A549 (cell line): ENCODE measurements at regions not wholly inside any gene's neighbourhood (a gene's known extent, or its start where the extent isn't known, plus 50 kb on each side); places are given as distances from the start of the nearest gene placed in this dataset.

ENCODE experiments used
- ATAC-seq, 2 experiments: fragments of 200-7000 bp in 1 of 2; fragments of >200 bp in 1 of 2; cut with Nextera tagmentation in 1 of 2; cut with Tn5 transposase in 1 of 2; 3 replicates each; pipeline versions ENCODE4 v1.8.0 to v1.9.1; 2018 to 2020; ENCODE audit warnings: mild to moderate bottlenecking in 1 of 2, moderate library complexity in 1 of 2
- CTCF ChIA-PET: fragments of 300-600 bp; sonication (Branson Sonifier 250); formaldehyde crosslinking; extraction: SDS; loops from one replicate; lab custom pipeline; 2021; ENCODE audit warnings: antibody characterized with exemption, inconsistent platforms; lab: Yijun Ruan, JAX
- POLR2A ChIA-PET: fragments of 350-600 bp; formaldehyde crosslinking; extraction: SDS; loops from one replicate; lab custom pipeline; 2021; ENCODE audit warnings: antibody characterized with exemption, inconsistent platforms; lab: Yijun Ruan, JAX
- DNase-seq, 2 experiments: peaks; one replicate each; pipeline versions ENCODE4 v3.0.0 to v3.0.0-alpha.2; 2011 to 2016; ENCODE audit warnings: low read depth in 1 of 2, low spot score in 1 of 2
- FAIRE-seq: peaks from 2 replicates; lab custom pipeline; 2011; peaks lifted over from hg19 to GRCh38; lab: Jason Lieb, UNC
- H3K27ac ChIP-seq, 2 experiments: fragments of >200 bp; sonication (Bioruptor Twin); formaldehyde crosslinking; 3 replicates each; pipeline ENCODE4 v1.5.1; 2016 to 2017
- H3K4me1 ChIP-seq: fragments of >200 bp; sonication (Bioruptor Twin); formaldehyde crosslinking; 3 replicates; pipeline ENCODE4 v1.6.1; 2016
- H3K4me2 ChIP-seq: fragments of >200 bp; sonication (Bioruptor Twin); formaldehyde crosslinking; 3 replicates; pipeline ENCODE4 v1.6.1; 2016
- H3K4me3 ChIP-seq: fragments of >200 bp; sonication (Bioruptor Twin); formaldehyde crosslinking; 3 replicates; pipeline ENCODE4 v1.5.1; 2016
- H3K9me3 ChIP-seq: fragments of >200 bp; sonication (Bioruptor Twin); formaldehyde crosslinking; 3 replicates; pipeline ENCODE4 v1.6.1; 2016
- BHLHE40 ChIP-seq: IDR thresholded peaks from 2 replicates; pipeline ENCODE4 v1.6.1; 2012; ENCODE audit warnings: low read depth, low read length, inconsistent platforms
- CBX2 ChIP-seq: fragments of 200-600 bp; sonication (generic); IDR thresholded peaks from 2 replicates; pipeline ENCODE4 v1.6.1; 2016; ENCODE audit warnings: low read depth, mild to moderate bottlenecking, borderline replicate concordance
- CEBPB ChIP-seq, 2 experiments: fragments of >200 bp in 1 of 2; sonication (Bioruptor Twin) in 1 of 2; formaldehyde crosslinking in 1 of 2; IDR thresholded peaks; 2 replicates each; pipeline ENCODE4 v1.6.1; 2012 to 2016
- CHD2 ChIP-seq: fragments of 150-350 bp; IDR thresholded peaks from 2 replicates; pipeline ENCODE4 v1.6.1; 2014; ENCODE audit warnings: low read length; ENCODE audit not compliant: partially characterized antibody
- EHF ChIP-seq: fragments of 250-450 bp; sonication (Bioruptor Pico); IDR thresholded peaks from 2 replicates; pipeline ENCODE4 v1.5.0; 2020; ENCODE audit warnings: mild to moderate bottlenecking
- EHMT2 ChIP-seq: fragments of 200-600 bp; sonication (generic); IDR thresholded peaks from 2 replicates; pipeline ENCODE4 v1.6.1; 2016; ENCODE audit warnings: antibody characterized with exemption, low read depth, mild to moderate bottlenecking, moderate library complexity
- ESRRA ChIP-seq: fragments of 150-350 bp; IDR thresholded peaks from 2 replicates; pipeline ENCODE4 v1.6.1; 2014; ENCODE audit warnings: mild to moderate bottlenecking, low read length, borderline replicate concordance
- FOSL2 ChIP-seq, 2 experiments: fragments of 450-650 bp in 1 of 2; fragments of >200 bp in 1 of 2; sonication (Bioruptor Twin) in 1 of 2; formaldehyde crosslinking; IDR thresholded peaks; 2 replicates each; pipeline versions ENCODE4 v1.5.0 to v1.6.1; 2016 to 2020; ENCODE audit warnings: mild to moderate bottlenecking in 1 of 2, moderate library complexity in 1 of 2
- FOXS1 ChIP-seq: fragments of 250-450 bp; sonication (Bioruptor Pico); IDR thresholded peaks from 2 replicates; pipeline ENCODE4 v1.5.0; 2020; ENCODE audit warnings: mild to moderate bottlenecking, moderate library complexity
- GATA3 ChIP-seq: IDR thresholded peaks from 2 replicates; pipeline ENCODE4 v1.6.1; 2012; ENCODE audit warnings: borderline replicate concordance
- HEYL ChIP-seq: fragments of 250-450 bp; sonication (Bioruptor Pico); IDR thresholded peaks from 2 replicates; pipeline ENCODE4 v1.8.0; 2021; ENCODE audit warnings: mild to moderate bottlenecking, moderate library complexity
- HOXB13 ChIP-seq: fragments of 250-450 bp; sonication (Bioruptor Pico); IDR thresholded peaks from 2 replicates; pipeline ENCODE4 v1.5.0; 2020; ENCODE audit warnings: low read depth, mild to moderate bottlenecking, moderate library complexity
- KDM1A ChIP-seq: fragments of 200-600 bp; sonication (generic); IDR thresholded peaks from 2 replicates; pipeline ENCODE4 v1.6.1; 2016; ENCODE audit warnings: low read depth, mild to moderate bottlenecking
- KDM5A ChIP-seq: fragments of 200-600 bp; sonication (generic); IDR thresholded peaks from 2 replicates; pipeline ENCODE4 v1.6.1; 2016; ENCODE audit warnings: antibody characterized with exemption, mild to moderate bottlenecking
- NPAS2 ChIP-seq: fragments of 250-450 bp; sonication (Bioruptor Pico); IDR thresholded peaks from 2 replicates; pipeline ENCODE4 v1.8.0; 2022; ENCODE audit warnings: mild to moderate bottlenecking, moderate library complexity, borderline replicate concordance
- PHF8 ChIP-seq: fragments of 200-600 bp; sonication (generic); IDR thresholded peaks from 2 replicates; pipeline ENCODE4 v1.6.1; 2016; ENCODE audit warnings: low read depth, mild to moderate bottlenecking, antibody characterized with exemption, moderate library complexity, borderline replicate concordance
- POLR2A ChIP-seq: IDR thresholded peaks from 2 replicates; pipeline ENCODE4 v1.6.1; 2012; ENCODE audit warnings: mild to moderate bottlenecking, low read length
- POLR2AphosphoS2 ChIP-seq: conservative IDR thresholded peaks from 2 replicates; pipeline ENCODE4 v1.6.1; 2012; ENCODE audit warnings: low read length, improper control_type of control experiment, inconsistent platforms
- RAD21 ChIP-seq, 2 experiments: fragments of >200 bp in 1 of 2; sonication (Bioruptor Twin) in 1 of 2; formaldehyde crosslinking in 1 of 2; IDR thresholded peaks in 1 of 2; conservative IDR thresholded peaks in 1 of 2; 2 replicates in 1 of 2; 3 replicates in 1 of 2; pipeline ENCODE4 v1.6.1; 2012 to 2018; ENCODE audit warnings: inconsistent platforms in 1 of 2
- RARB ChIP-seq: fragments of 250-450 bp; sonication (Bioruptor Pico); IDR thresholded peaks from 2 replicates; pipeline ENCODE4 v1.8.0; 2021; ENCODE audit warnings: mild to moderate bottlenecking, moderate library complexity
- RCOR1 ChIP-seq: fragments of 150-350 bp; IDR thresholded peaks from 2 replicates; pipeline ENCODE4 v1.6.1; 2014; ENCODE audit warnings: antibody characterized with exemption, low read length, low read depth
- RFX5 ChIP-seq: fragments of 450-650 bp; IDR thresholded peaks from 2 replicates; pipeline ENCODE4 v1.7.1; 2014; ENCODE audit warnings: antibody characterized with exemption, mild to moderate bottlenecking, moderate library complexity
- SMC3 ChIP-seq: fragments of >200 bp; sonication (Bioruptor Twin); formaldehyde crosslinking; IDR thresholded peaks from 3 replicates; pipeline ENCODE4 v1.6.1; 2018; ENCODE audit warnings: inconsistent platforms
- SREBF2 ChIP-seq: fragments of 450-650 bp; IDR thresholded peaks from 2 replicates; pipeline ENCODE4 v1.6.1; 2014; ENCODE audit warnings: mild to moderate bottlenecking, moderate library complexity
- USF2 ChIP-seq: fragments of 450-650 bp; IDR thresholded peaks from 2 replicates; pipeline ENCODE4 v1.6.1; 2014; ENCODE audit warnings: antibody characterized with exemption
- ZC3H11A ChIP-seq: fragments of 450-650 bp; IDR thresholded peaks from 2 replicates; pipeline ENCODE4 v1.6.1; 2014; ENCODE audit warnings: antibody characterized with exemption, mild to moderate bottlenecking
- ZNF302 ChIP-seq: fragments of 250-450 bp; sonication (Bioruptor Pico); IDR thresholded peaks from 2 replicates; pipeline ENCODE4 v1.9.0; 2021; ENCODE audit warnings: inconsistent platforms, mild to moderate bottlenecking, moderate library complexity
- ZSCAN20 ChIP-seq: fragments of 250-450 bp; sonication (Bioruptor Pico); IDR thresholded peaks from 2 replicates; pipeline ENCODE4 v1.8.0; 2022; ENCODE audit warnings: mild to moderate bottlenecking, moderate library complexity
- WGBS: methylation state at CpG from one replicate; pipeline ENCODE4 v1.1.6; 2017; ENCODE audit errors: missing lambda C conversion rate; 5-methylcytosine and 5-hydroxymethylcytosine counted together
- TF ChIP-seq, protein P1 (sequence below): fragments of >200 bp; sonication (Bioruptor Twin); formaldehyde crosslinking; IDR thresholded peaks from 2 replicates; pipeline ENCODE4 v1.6.1; 2016
- TF ChIP-seq, protein P2 (sequence below): fragments of >200 bp; sonication (Bioruptor Twin); formaldehyde crosslinking; IDR thresholded peaks from 3 replicates; pipeline ENCODE4 v1.5.1; 2016

DNA sequence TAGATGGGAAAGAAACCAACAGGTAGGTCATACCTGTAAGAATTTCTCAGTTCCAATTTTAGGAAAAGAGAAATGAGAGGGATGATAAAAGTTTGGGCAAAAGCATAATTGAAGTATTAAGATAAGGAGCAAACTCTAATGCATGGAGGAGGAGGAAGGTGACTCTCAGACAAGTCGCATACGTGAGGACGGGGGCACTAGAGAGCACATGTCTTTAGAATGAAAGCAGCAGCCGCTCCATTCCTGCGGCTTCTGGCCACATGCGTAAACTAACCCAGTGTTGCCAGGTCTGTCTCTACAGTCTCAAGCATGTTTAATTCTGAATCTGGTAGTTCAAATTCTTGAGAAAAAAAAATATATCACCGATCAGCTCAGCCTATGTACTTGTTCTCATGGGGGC, 371.5 kb upstream of the SLC30A5 start:
- TF ChIP-seq USF2: no peak
- no peak for TF ChIP-seq CEBPB (IDR thresholded peaks at IDR 0.05)
- no peak for TF ChIP-seq NPAS2 (CRISPR knock-in tag)
- no peak for TF ChIP-seq EHMT2
- TF ChIP-seq, protein P1, sequence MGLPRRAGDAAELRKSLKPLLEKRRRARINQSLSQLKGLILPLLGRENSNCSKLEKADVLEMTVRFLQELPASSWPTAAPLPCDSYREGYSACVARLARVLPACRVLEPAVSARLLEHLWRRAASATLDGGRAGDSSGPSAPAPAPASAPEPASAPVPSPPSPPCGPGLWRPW: no peak
- no peak for TF ChIP-seq GATA3
- no peak for TF ChIP-seq ZC3H11A
- TF ChIP-seq HOXB13 (CRISPR knock-in tag): no peak
- no peak for TF ChIP-seq EHF (CRISPR knock-in tag)
- TF ChIP-seq SMC3: no peak
- no peak for TF ChIP-seq ESRRA
- no peak for TF ChIP-seq PHF8
- TF ChIP-seq KDM5A: no peak

DNA sequence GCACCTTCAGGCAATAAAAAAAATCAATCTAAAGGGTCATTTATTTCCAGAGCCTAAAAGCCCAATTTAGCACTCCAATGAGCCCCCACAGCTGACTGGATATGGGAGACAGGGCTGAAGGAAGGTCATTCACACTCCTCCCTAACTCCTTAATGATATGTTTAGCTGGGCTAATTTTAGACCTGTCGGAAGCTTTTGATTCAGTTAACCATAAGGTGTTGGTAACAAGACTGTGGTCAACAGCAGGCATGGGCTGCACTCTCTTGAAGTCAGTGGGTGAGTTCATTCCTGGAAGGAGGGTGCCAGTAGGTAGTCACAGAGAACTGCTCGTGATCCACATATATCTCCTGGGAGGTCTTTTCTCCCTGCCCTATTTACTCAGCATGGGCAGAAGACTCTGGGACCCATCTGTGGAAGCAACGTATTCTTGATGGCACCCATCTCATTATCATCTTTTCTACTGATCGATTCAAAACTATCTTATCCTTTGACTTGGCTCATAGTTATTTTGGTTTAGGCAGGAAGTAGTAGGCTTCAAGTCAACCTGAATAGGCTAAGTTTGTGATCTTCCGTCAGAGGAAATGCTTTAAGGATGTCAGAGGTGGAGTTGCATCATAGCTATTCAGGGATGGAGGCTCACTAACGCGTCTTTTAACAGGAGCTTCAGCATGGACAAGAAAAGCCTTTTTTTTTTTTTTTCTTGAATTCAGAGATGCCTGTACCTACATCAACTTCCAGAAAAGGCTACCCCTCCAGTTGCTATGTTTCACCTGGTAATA, 367.7 kb upstream of the SLC30A5 start:
- H3K27ac ChIP-seq: no peak overlapping the region
- FAIRE-seq (no peak), DNase-seq (no peak), ATAC-seq (no peak)
- peaks cover 12% of the 10 kb centered on the region for H3K4me1 ChIP-seq
- no peak overlapping the region for H3K4me2 ChIP-seq
- POLR2A ChIA-PET: no interaction called here
- H3K9me3 ChIP-seq: no peaks in the 10 kb centered on the region
- TF ChIP-seq BHLHE40 (no peak), ZNF302 (CRISPR knock-in tag) (no peak), POLR2AphosphoS2 (no peak), POLR2A (no peak), FOSL2 (IDR thresholded peaks at IDR 0.05) (no peak), FOSL2 (CRISPR knock-in tag; IDR thresholded peaks at IDR 0.05) (no peak), RCOR1 (no peak), SREBF2 (no peak), KDM1A (no peak), RARB (CRISPR knock-in tag) (no peak), NPAS2 (CRISPR knock-in tag) (no peak)
- TF ChIP-seq, protein P2, sequence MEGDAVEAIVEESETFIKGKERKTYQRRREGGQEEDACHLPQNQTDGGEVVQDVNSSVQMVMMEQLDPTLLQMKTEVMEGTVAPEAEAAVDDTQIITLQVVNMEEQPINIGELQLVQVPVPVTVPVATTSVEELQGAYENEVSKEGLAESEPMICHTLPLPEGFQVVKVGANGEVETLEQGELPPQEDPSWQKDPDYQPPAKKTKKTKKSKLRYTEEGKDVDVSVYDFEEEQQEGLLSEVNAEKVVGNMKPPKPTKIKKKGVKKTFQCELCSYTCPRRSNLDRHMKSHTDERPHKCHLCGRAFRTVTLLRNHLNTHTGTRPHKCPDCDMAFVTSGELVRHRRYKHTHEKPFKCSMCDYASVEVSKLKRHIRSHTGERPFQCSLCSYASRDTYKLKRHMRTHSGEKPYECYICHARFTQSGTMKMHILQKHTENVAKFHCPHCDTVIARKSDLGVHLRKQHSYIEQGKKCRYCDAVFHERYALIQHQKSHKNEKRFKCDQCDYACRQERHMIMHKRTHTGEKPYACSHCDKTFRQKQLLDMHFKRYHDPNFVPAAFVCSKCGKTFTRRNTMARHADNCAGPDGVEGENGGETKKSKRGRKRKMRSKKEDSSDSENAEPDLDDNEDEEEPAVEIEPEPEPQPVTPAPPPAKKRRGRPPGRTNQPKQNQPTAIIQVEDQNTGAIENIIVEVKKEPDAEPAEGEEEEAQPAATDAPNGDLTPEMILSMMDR: no peak
- H3K4me3 ChIP-seq: no peak overlapping the region
- WGBS: 30% methylated on average over 7 of the region's 7 CpGs
- CTCF ChIA-PET: no interaction called here

More for the DNA sequence above, 371.5 kb upstream of the SLC30A5 start:
- no peak for DNase-seq
- 77% methylated on average over 7 of the region's 7 CpGs for WGBS
- H3K4me2 ChIP-seq: no peak overlapping the region
- no peak for ATAC-seq
- H3K4me1 ChIP-seq: no peaks in the 10 kb centered on the region
- no peaks in the 10 kb centered on the region for H3K9me3 ChIP-seq
- no peak overlapping the region for H3K4me3 ChIP-seq
- ChIA-PET CTCF (no interaction called here), POLR2A (no interaction called here)
- FAIRE-seq: no peak
- H3K27ac ChIP-seq: no peak overlapping the region

- FAIRE-seq: no peak
- WGBS: 67% methylated on average over 2 of the region's 2 CpGs
- TF ChIP-seq HEYL (CRISPR knock-in tag) (no peak), RAD21 (conservative IDR thresholded peaks at IDR 0.05 in 1 of 2, IDR thresholded peaks at IDR 0.05 in 1 of 2) (no peak), CHD2 (no peak), FOXS1 (CRISPR knock-in tag) (no peak), PHF8 (no peak), RFX5 (no peak), ZSCAN20 (CRISPR knock-in tag) (no peak), CBX2 (no peak)
- TF ChIP-seq, protein P2: no peak
Measured at GRCh38 chr5:68727931-68728330, 365.9 kb upstream of the SLC30A5 start.

More at GRCh38 chr5:68727931-68728330, 365.9 kb upstream of the SLC30A5 start:
- ATAC-seq: no peak
- no peak overlapping the region for H3K27ac ChIP-seq
- no peaks in the 10 kb centered on the region for H3K9me3 ChIP-seq
- H3K4me1 ChIP-seq: peaks cover 12% of the 10 kb centered on the region
- no peak for DNase-seq
- H3K4me3 ChIP-seq: no peak overlapping the region
- ChIA-PET POLR2A (no interaction called here), CTCF (no interaction called here)
- no peak overlapping the region for H3K4me2 ChIP-seq
